22Rv1 (cell line): ENCODE measurements at regions not wholly inside any gene's neighbourhood (a gene's known extent, or its start where the extent isn't known, plus 50 kb on each side); places are given as distances from the start of the nearest gene placed in this dataset.

Experiments used
- CTCF ChIP-seq: fragments of 450-650 bp; IDR thresholded peaks from 2 replicates; pipeline ENCODE4 v1.5.1; 2017; ENCODE audit warnings: mild to moderate bottlenecking
- ZFX ChIP-seq: fragments of 450-650 bp; IDR thresholded peaks from 2 replicates; pipeline ENCODE4 v1.6.1; 2017; ENCODE audit warnings: antibody characterized with exemption, borderline replicate concordance

- no peak for TF ChIP-seq CTCF
- TF ChIP-seq ZFX: no peak
Measured at GRCh38 chr5:155826611-155827507, 500.1 kb upstream of the SGCD start.
